ENCODE measurements at regions not wholly inside any gene's neighbourhood (a gene's known extent, or its start where the extent isn't known, plus 50 kb on each side); places are given as distances from the start of the nearest gene placed in this dataset.
A peak's percentile ranks its signal among the peaks of the same experiment; 100 is the strongest.

DNA sequence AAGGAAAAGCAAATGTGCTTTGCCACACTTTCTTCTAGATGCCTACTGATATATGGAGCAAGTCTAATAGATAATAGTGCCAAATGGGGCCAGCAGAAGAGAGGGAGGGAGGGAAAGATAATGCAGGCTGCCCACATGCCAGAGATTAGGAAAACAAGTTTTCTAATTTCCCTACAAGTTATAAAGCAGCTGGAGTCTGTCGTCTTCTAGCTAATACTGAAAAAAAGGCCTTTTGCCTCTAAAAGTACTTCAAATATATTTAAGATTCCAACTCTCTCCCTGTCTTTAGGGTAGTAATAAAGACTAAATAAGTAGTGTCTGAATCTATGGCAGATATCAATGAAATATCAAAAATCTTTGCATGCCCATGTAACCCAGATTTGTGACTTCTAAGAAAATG is 632.0 kb upstream of the MIR17HG start:
- Histone ChIP-seq H3K79me2 (replicated peaks; ENCODE audit: insufficient read depth) (no peaks in the 10 kb centered on the region), H3K4me1 (ENCODE audit: insufficient read depth) (peaks cover 11% of the 10 kb centered on the region; the same call in 1 of the 2 replicates), H3F3A (replicated peaks; ENCODE audit: low read depth) (no peaks in the 10 kb centered on the region), H3K36me3 (ENCODE audit: insufficient read depth) (no peaks in the 10 kb centered on the region), H3K27ac (ENCODE audit: low read depth) (no peak overlapping the region), H3K4me3 (no peak overlapping the region), H3K9me2 (ENCODE audit: insufficient read depth) (no peaks in the 10 kb centered on the region), H3K4me2 (no peak overlapping the region), H3K27me3 (ENCODE audit: insufficient read depth) (no peaks in the 10 kb centered on the region), H4K20me1 (replicated peaks; ENCODE audit: insufficient read depth) (no peaks in the 10 kb centered on the region), H2AFZ (no peak overlapping the region)
- Mint-ChIP-seq H3K36me3 (ENCODE audit: low read depth) (no peaks in the 10 kb centered on the region), H3K4me3 (no peak overlapping the region), H3K27me3 (ENCODE audit: insufficient read depth, low read depth, poor library complexity) (no peaks in the 10 kb centered on the region), H3K4me1 (peaks cover 13% of the 10 kb centered on the region), H3K27ac (no peak overlapping the region), H3K9me3 (no peaks in the 10 kb centered on the region)
- no peak for ATAC-seq
- no peak for DNase-seq (ENCODE audit: low spot score)
- TF ChIP-seq EZH2phosphoT487 (IDR thresholded peaks at IDR 0.05; ENCODE audit: unreplicated experiment) (no peak), NANOG (IDR thresholded peaks at IDR 0.05; ENCODE audit: borderline replicate concordance) (no peak), JUNB (IDR thresholded peaks at IDR 0.05; ENCODE audit: unreplicated experiment) (no peak), CREB1 (CRISPR knock-in tag; IDR thresholded peaks at IDR 0.05; ENCODE audit: low read depth) (no peak), EZH2 (IDR thresholded peaks at IDR 0.05; ENCODE audit: low read depth, unreplicated experiment) (no peak)
- TF ChIP-seq, protein P1, sequence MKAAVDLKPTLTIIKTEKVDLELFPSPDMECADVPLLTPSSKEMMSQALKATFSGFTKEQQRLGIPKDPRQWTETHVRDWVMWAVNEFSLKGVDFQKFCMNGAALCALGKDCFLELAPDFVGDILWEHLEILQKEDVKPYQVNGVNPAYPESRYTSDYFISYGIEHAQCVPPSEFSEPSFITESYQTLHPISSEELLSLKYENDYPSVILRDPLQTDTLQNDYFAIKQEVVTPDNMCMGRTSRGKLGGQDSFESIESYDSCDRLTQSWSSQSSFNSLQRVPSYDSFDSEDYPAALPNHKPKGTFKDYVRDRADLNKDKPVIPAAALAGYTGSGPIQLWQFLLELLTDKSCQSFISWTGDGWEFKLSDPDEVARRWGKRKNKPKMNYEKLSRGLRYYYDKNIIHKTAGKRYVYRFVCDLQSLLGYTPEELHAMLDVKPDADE (IDR thresholded peaks at IDR 0.05) = no peak
- TF ChIP-seq, protein P2, sequence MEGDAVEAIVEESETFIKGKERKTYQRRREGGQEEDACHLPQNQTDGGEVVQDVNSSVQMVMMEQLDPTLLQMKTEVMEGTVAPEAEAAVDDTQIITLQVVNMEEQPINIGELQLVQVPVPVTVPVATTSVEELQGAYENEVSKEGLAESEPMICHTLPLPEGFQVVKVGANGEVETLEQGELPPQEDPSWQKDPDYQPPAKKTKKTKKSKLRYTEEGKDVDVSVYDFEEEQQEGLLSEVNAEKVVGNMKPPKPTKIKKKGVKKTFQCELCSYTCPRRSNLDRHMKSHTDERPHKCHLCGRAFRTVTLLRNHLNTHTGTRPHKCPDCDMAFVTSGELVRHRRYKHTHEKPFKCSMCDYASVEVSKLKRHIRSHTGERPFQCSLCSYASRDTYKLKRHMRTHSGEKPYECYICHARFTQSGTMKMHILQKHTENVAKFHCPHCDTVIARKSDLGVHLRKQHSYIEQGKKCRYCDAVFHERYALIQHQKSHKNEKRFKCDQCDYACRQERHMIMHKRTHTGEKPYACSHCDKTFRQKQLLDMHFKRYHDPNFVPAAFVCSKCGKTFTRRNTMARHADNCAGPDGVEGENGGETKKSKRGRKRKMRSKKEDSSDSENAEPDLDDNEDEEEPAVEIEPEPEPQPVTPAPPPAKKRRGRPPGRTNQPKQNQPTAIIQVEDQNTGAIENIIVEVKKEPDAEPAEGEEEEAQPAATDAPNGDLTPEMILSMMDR (conservative IDR thresholded peaks at IDR 0.05; ENCODE audit: low read depth in 2 of 2) = no peak
- TF ChIP-seq, protein P3, sequence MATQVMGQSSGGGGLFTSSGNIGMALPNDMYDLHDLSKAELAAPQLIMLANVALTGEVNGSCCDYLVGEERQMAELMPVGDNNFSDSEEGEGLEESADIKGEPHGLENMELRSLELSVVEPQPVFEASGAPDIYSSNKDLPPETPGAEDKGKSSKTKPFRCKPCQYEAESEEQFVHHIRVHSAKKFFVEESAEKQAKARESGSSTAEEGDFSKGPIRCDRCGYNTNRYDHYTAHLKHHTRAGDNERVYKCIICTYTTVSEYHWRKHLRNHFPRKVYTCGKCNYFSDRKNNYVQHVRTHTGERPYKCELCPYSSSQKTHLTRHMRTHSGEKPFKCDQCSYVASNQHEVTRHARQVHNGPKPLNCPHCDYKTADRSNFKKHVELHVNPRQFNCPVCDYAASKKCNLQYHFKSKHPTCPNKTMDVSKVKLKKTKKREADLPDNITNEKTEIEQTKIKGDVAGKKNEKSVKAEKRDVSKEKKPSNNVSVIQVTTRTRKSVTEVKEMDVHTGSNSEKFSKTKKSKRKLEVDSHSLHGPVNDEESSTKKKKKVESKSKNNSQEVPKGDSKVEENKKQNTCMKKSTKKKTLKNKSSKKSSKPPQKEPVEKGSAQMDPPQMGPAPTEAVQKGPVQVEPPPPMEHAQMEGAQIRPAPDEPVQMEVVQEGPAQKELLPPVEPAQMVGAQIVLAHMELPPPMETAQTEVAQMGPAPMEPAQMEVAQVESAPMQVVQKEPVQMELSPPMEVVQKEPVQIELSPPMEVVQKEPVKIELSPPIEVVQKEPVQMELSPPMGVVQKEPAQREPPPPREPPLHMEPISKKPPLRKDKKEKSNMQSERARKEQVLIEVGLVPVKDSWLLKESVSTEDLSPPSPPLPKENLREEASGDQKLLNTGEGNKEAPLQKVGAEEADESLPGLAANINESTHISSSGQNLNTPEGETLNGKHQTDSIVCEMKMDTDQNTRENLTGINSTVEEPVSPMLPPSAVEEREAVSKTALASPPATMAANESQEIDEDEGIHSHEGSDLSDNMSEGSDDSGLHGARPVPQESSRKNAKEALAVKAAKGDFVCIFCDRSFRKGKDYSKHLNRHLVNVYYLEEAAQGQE (IDR thresholded peaks at IDR 0.05; ENCODE audit: unreplicated experiment) = no peak

DNA sequence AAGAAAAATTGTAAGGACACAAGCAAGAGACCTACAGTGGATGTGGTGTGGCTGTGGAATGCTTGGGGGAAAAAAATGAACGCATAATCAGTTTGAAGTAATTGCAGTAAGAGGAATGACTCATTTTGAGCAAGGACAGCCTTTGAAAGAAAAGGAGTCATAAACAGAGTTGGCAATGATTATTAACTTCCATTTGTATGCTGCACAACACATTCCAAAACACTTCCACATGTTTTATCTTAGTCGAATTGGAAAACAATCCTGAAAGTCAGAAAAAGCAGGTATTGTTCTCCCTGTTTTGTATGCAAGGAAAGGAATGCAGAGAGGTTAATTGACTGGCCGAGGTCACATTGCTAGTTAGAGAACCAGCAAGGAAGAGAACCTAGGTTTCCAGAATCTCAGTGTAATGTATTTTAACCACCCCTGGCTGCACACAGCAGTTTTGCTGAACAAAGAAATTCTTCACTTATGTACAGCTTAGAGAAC is 630.0 kb upstream of the MIR17HG start:
- H3K27ac Mint-ChIP-seq = no peak overlapping the region
- no peaks in the 10 kb centered on the region for H3K27me3 Mint-ChIP-seq (ENCODE audit: insufficient read depth, low read depth, poor library complexity)
- H2AFZ ChIP-seq = no peak overlapping the region
- TF ChIP-seq NANOG (IDR thresholded peaks at IDR 0.05; ENCODE audit: borderline replicate concordance) (no peak), STAT1 (IDR thresholded peaks at IDR 0.05; ENCODE audit: unreplicated experiment) (no peak)
- TF ChIP-seq, protein P4, sequence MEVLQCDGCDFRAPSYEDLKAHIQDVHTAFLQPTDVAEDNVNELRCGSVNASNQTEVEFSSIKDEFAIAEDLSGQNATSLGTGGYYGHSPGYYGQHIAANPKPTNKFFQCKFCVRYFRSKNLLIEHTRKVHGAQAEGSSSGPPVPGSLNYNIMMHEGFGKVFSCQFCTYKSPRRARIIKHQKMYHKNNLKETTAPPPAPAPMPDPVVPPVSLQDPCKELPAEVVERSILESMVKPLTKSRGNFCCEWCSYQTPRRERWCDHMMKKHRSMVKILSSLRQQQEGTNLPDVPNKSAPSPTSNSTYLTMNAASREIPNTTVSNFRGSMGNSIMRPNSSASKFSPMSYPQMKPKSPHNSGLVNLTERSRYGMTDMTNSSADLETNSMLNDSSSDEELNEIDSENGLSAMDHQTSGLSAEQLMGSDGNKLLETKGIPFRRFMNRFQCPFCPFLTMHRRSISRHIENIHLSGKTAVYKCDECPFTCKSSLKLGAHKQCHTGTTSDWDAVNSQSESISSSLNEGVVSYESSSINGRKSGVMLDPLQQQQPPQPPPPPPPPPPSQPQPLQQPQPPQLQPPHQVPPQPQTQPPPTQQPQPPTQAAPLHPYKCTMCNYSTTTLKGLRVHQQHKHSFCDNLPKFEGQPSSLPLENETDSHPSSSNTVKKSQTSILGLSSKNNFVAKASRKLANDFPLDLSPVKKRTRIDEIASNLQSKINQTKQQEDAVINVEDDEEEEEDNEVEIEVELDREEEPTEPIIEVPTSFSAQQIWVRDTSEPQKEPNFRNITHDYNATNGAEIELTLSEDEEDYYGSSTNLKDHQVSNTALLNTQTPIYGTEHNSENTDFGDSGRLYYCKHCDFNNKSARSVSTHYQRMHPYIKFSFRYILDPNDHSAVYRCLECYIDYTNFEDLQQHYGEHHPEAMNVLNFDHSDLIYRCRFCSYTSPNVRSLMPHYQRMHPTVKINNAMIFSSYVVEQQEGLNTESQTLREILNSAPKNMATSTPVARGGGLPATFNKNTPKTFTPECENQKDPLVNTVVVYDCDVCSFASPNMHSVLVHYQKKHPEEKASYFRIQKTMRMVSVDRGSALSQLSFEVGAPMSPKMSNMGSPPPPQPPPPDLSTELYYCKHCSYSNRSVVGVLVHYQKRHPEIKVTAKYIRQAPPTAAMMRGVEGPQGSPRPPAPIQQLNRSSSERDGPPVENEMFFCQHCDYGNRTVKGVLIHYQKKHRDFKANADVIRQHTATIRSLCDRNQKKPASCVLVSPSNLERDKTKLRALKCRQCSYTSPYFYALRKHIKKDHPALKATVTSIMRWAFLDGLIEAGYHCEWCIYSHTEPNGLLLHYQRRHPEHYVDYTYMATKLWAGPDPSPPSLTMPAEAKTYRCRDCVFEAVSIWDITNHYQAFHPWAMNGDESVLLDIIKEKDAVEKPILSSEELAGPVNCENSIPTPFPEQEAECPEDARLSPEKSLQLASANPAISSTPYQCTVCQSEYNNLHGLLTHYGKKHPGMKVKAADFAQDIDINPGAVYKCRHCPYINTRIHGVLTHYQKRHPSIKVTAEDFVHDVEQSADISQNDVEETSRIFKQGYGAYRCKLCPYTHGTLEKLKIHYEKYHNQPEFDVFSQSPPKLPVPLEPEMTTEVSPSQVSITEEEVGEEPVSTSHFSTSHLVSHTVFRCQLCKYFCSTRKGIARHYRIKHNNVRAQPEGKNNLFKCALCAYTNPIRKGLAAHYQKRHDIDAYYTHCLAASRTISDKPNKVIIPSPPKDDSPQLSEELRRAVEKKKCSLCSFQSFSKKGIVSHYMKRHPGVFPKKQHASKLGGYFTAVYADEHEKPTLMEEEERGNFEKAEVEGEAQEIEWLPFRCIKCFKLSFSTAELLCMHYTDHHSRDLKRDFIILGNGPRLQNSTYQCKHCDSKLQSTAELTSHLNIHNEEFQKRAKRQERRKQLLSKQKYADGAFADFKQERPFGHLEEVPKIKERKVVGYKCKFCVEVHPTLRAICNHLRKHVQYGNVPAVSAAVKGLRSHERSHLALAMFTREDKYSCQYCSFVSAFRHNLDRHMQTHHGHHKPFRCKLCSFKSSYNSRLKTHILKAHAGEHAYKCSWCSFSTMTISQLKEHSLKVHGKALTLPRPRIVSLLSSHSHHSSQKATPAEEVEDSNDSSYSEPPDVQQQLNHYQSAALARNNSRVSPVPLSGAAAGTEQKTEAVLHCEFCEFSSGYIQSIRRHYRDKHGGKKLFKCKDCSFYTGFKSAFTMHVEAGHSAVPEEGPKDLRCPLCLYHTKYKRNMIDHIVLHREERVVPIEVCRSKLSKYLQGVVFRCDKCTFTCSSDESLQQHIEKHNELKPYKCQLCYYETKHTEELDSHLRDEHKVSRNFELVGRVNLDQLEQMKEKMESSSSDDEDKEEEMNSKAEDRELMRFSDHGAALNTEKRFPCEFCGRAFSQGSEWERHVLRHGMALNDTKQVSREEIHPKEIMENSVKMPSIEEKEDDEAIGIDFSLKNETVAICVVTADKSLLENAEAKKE (CRISPR knock-in tag; IDR thresholded peaks at IDR 0.05) = no peak

More for the DNA sequence above, 630.0 kb upstream of the MIR17HG start:
- Histone ChIP-seq H3K27ac (ENCODE audit: low read depth) (no peak overlapping the region), H3K27me3 (ENCODE audit: insufficient read depth) (no peaks in the 10 kb centered on the region), H3K36me3 (ENCODE audit: insufficient read depth) (no peaks in the 10 kb centered on the region), H3K4me3 (no peak overlapping the region), H3F3A (replicated peaks; ENCODE audit: low read depth) (no peaks in the 10 kb centered on the region), H3K79me2 (replicated peaks; ENCODE audit: insufficient read depth) (no peaks in the 10 kb centered on the region), H4K20me1 (replicated peaks; ENCODE audit: insufficient read depth) (no peaks in the 10 kb centered on the region), H3K4me1 (ENCODE audit: insufficient read depth) (peaks cover 11% of the 10 kb centered on the region; the same call in 1 of the 2 replicates), H3K9me2 (ENCODE audit: insufficient read depth) (no peaks in the 10 kb centered on the region), H3K4me2 (no peak overlapping the region)
- Mint-ChIP-seq H3K4me3 (no peak overlapping the region), H3K4me1 (peaks cover 13% of the 10 kb centered on the region), H3K9me3 (no peaks in the 10 kb centered on the region), H3K36me3 (ENCODE audit: low read depth) (no peaks in the 10 kb centered on the region)
- DNase-seq (ENCODE audit: low spot score) = peak; percentile 49
- ATAC-seq = peak; percentile 62

Data from GM23338 (cell line).